Sigmoid colon (tissue), 4 donors: ENCODE measurements at regions not wholly inside any gene's neighbourhood (a gene's known extent, or its start where the extent isn't known, plus 50 kb on each side); places are given as distances from the start of the nearest gene placed in this dataset.

Experiments used
- EP300 ChIP-seq, 4 donors: sonication (generic); formaldehyde crosslinking; IDR thresholded peaks; one replicate each; pipeline ENCODE4 v1.6.1; 2017; ENCODE audit warnings: antibody characterized with exemption in 4 of 4
- POLR2A ChIP-seq, 2 donors: fragments of 450-650 bp; IDR thresholded peaks; one replicate each; pipeline ENCODE4 v1.6.1; 2016; ENCODE audit warnings: antibody characterized with exemption in 2 of 2, mild to moderate bottlenecking in 2 of 2, moderate library complexity in 2 of 2
- POLR2AphosphoS5 ChIP-seq, 4 donors: sonication (generic); formaldehyde crosslinking; IDR thresholded peaks; one replicate each; pipeline ENCODE4 v1.6.1; 2017; ENCODE audit warnings: antibody characterized with exemption in 4 of 4
- TF ChIP-seq, protein P1 (sequence below), 4 experiments: fragments of 450-650 bp in 3 of 4; fragments of 200-600 bp in 1 of 4; IDR thresholded peaks; one replicate each; pipeline ENCODE4 v1.5.1; 2016 to 2019; ENCODE audit warnings: antibody characterized with exemption in 4 of 4, mild to moderate bottlenecking in 3 of 4, moderate library complexity in 2 of 4

DNA sequence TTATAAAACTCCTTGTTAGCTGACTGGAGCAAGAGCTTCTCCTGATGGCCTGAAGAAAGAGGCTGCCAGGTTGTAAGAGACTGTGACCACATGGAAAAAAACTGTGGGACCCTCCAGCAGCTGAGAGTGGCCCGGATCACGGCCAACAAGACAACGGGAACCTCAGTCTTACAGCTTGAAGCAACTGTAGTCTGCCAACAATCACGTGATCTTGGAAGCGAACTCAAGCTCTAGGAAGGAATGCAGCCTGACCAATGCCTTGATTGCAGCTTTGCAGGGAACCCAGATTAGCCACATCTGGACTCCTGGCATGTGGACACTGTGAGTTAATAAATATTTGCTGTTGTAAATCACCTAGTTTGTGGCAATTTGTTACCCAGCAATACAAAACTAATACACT, 442.6 kb upstream of the PRMT6 start:
- no peak for TF ChIP-seq EP300 (IDR thresholded peaks at IDR 0.05)
- TF ChIP-seq POLR2A (IDR thresholded peaks at IDR 0.05): no peak
- no peak for TF ChIP-seq POLR2AphosphoS5 (IDR thresholded peaks at IDR 0.05)
- TF ChIP-seq, protein P1, sequence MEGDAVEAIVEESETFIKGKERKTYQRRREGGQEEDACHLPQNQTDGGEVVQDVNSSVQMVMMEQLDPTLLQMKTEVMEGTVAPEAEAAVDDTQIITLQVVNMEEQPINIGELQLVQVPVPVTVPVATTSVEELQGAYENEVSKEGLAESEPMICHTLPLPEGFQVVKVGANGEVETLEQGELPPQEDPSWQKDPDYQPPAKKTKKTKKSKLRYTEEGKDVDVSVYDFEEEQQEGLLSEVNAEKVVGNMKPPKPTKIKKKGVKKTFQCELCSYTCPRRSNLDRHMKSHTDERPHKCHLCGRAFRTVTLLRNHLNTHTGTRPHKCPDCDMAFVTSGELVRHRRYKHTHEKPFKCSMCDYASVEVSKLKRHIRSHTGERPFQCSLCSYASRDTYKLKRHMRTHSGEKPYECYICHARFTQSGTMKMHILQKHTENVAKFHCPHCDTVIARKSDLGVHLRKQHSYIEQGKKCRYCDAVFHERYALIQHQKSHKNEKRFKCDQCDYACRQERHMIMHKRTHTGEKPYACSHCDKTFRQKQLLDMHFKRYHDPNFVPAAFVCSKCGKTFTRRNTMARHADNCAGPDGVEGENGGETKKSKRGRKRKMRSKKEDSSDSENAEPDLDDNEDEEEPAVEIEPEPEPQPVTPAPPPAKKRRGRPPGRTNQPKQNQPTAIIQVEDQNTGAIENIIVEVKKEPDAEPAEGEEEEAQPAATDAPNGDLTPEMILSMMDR (IDR thresholded peaks at IDR 0.05): no peak
